ENCODE measurements at regions not wholly inside any gene's neighbourhood (a gene's known extent, or its start where the extent isn't known, plus 50 kb on each side); places are given as distances from the start of the nearest gene placed in this dataset.
"Not testable (repeated sequence)": the region's sequence is repeated elsewhere in the genome, so short reads cannot be mapped to it uniquely, and the experiment has no call there.

- no peak overlapping the region for H3K4me3 ChIP-seq (ENCODE audit: low read length)
- H3K27ac ChIP-seq (ENCODE audit: low read length) = no peak overlapping the region
- H3K27me3 ChIP-seq (replicated peaks; ENCODE audit: insufficient read depth, low read length) = peaks cover 24% of the 10 kb centered on the region
- H3K9ac ChIP-seq (ENCODE audit: low read length) = no peak overlapping the region
- no peaks in the 10 kb centered on the region for H4K20me1 ChIP-seq (ENCODE audit: insufficient read depth, low read length)
- TF ChIP-seq CTCF (IDR thresholded peaks at IDR 0.05; ENCODE audit: low read length) (no peak), EZH2phosphoT487 (IDR thresholded peaks at IDR 0.05; ENCODE audit: low read length) (no peak), EZH2 (optimal IDR thresholded peaks at IDR 0.05; ENCODE audit: low read depth, low read length) (no peak)
- H3K9me2 ChIP-seq (replicated peaks; ENCODE audit: insufficient read depth, low read length) = no peaks in the 10 kb centered on the region
- no peak overlapping the region for H3K4me2 ChIP-seq (ENCODE audit: low read depth, low read length)
- no peaks in the 10 kb centered on the region for H3K9me3 ChIP-seq (replicated peaks; ENCODE audit: insufficient read depth, low read length)
- DNase-seq = no peak
- H3F3A ChIP-seq (ENCODE audit: insufficient read depth, low read length) = no peaks in the 10 kb centered on the region
- no peaks in the 10 kb centered on the region for H3K36me3 ChIP-seq (replicated peaks; ENCODE audit: insufficient read depth, low read length)
- no peaks in the 10 kb centered on the region for H3K79me2 ChIP-seq (ENCODE audit: low read length)
- no peaks in the 10 kb centered on the region for H3K4me1 ChIP-seq (ENCODE audit: low read length)
- H2AFZ ChIP-seq (ENCODE audit: low read length) = no peak overlapping the region
Measured at GRCh38 chr6:167707686-167708500, 118.8 kb upstream of the AFDN start.

GRCh38 chr6:167708501-167709094 lies 118.1 kb upstream of the AFDN start:
- no peaks in the 10 kb centered on the region for H3K36me3 ChIP-seq (replicated peaks; ENCODE audit: insufficient read depth, low read length)
- H3K9ac ChIP-seq (ENCODE audit: low read length) = no peak overlapping the region
- H3K27ac ChIP-seq (ENCODE audit: low read length) = no peak overlapping the region
- no peak for TF ChIP-seq EZH2 (optimal IDR thresholded peaks at IDR 0.05; ENCODE audit: low read depth, low read length)
- no peak for TF ChIP-seq EZH2phosphoT487 (IDR thresholded peaks at IDR 0.05; ENCODE audit: low read length)
- no peak for TF ChIP-seq CTCF (IDR thresholded peaks at IDR 0.05; ENCODE audit: low read length)
- no peaks in the 10 kb centered on the region for H3K9me2 ChIP-seq (replicated peaks; ENCODE audit: insufficient read depth, low read length)
- H4K20me1 ChIP-seq (ENCODE audit: insufficient read depth, low read length) = no peaks in the 10 kb centered on the region
- H3K79me2 ChIP-seq (ENCODE audit: low read length) = no peaks in the 10 kb centered on the region
- H2AFZ ChIP-seq (ENCODE audit: low read length) = no peak overlapping the region
- H3K4me3 ChIP-seq (ENCODE audit: low read length) = no peak overlapping the region
- no peak for DNase-seq
- H3K27me3 ChIP-seq (replicated peaks; ENCODE audit: insufficient read depth, low read length) = peaks cover 24% of the 10 kb centered on the region
- no peaks in the 10 kb centered on the region for H3F3A ChIP-seq (ENCODE audit: insufficient read depth, low read length)
- no peaks in the 10 kb centered on the region for H3K4me1 ChIP-seq (ENCODE audit: low read length)
- no peak overlapping the region for H3K4me2 ChIP-seq (ENCODE audit: low read depth, low read length)
- no peaks in the 10 kb centered on the region for H3K9me3 ChIP-seq (replicated peaks; ENCODE audit: insufficient read depth, low read length)

- no peak overlapping the region for H3K4me3 ChIP-seq (ENCODE audit: low read length)
- no peak overlapping the region for H3K9ac ChIP-seq (ENCODE audit: low read length)
- peaks cover 24% of the 10 kb centered on the region for H3K27me3 ChIP-seq (replicated peaks; ENCODE audit: insufficient read depth, low read length)
- TF ChIP-seq EZH2 (optimal IDR thresholded peaks at IDR 0.05; ENCODE audit: low read depth, low read length) = no peak
- no peaks in the 10 kb centered on the region for H3F3A ChIP-seq (ENCODE audit: insufficient read depth, low read length)
- H3K4me1 ChIP-seq (ENCODE audit: low read length) = no peaks in the 10 kb centered on the region
- H3K4me2 ChIP-seq (ENCODE audit: low read depth, low read length) = no peak overlapping the region
- H3K27ac ChIP-seq (ENCODE audit: low read length) = no peak overlapping the region
- H2AFZ ChIP-seq (ENCODE audit: low read length) = no peak overlapping the region
- no peaks in the 10 kb centered on the region for H3K9me3 ChIP-seq (replicated peaks; ENCODE audit: insufficient read depth, low read length)
- H4K20me1 ChIP-seq (ENCODE audit: insufficient read depth, low read length) = no peaks in the 10 kb centered on the region
- no peaks in the 10 kb centered on the region for H3K9me2 ChIP-seq (replicated peaks; ENCODE audit: insufficient read depth, low read length)
- H3K36me3 ChIP-seq (replicated peaks; ENCODE audit: insufficient read depth, low read length) = no peaks in the 10 kb centered on the region
- no peaks in the 10 kb centered on the region for H3K79me2 ChIP-seq (ENCODE audit: low read length)
- no peak for DNase-seq
Measured at GRCh38 chr6:167709196-167709595, 117.5 kb upstream of the AFDN start.

- H3K4me2 ChIP-seq (ENCODE audit: low read depth, low read length); H4K20me1 ChIP-seq (ENCODE audit: insufficient read depth, low read length); H3K4me3 ChIP-seq (ENCODE audit: low read length); H3F3A ChIP-seq (ENCODE audit: insufficient read depth, low read length); H3K4me1 ChIP-seq (ENCODE audit: low read length); H3K9me3 ChIP-seq (replicated peaks; ENCODE audit: insufficient read depth, low read length); H3K79me2 ChIP-seq (ENCODE audit: low read length); H2AFZ ChIP-seq (ENCODE audit: low read length); DNase-seq; H3K9ac ChIP-seq (ENCODE audit: low read length); H3K27ac ChIP-seq (ENCODE audit: low read length); H3K9me2 ChIP-seq (replicated peaks; ENCODE audit: insufficient read depth, low read length); H3K36me3 ChIP-seq (replicated peaks; ENCODE audit: insufficient read depth, low read length): not testable (repeated sequence)
- peaks cover 20% of the 10 kb centered on the region for H3K27me3 ChIP-seq (replicated peaks; ENCODE audit: insufficient read depth, low read length)
Measured at GRCh38 chr6:167709776-167710336, 116.9 kb upstream of the AFDN start.

Measured in MM.1S (cell line).